Prostate gland (tissue), 2 donors: ENCODE measurements at regions not wholly inside any gene's neighbourhood (a gene's known extent, or its start where the extent isn't known, plus 50 kb on each side); places are given as distances from the start of the nearest gene placed in this dataset.

ENCODE experiments used
- POLR2A ChIP-seq: fragments of 450-650 bp; IDR thresholded peaks from one replicate; pipeline ENCODE4 v1.6.1; 2016; ENCODE audit warnings: antibody characterized with exemption, mild to moderate bottlenecking
- POLR2AphosphoS5 ChIP-seq: sonication (generic); formaldehyde crosslinking; IDR thresholded peaks from one replicate; pipeline ENCODE4 v1.6.1; 2017; ENCODE audit warnings: antibody characterized with exemption
- TF ChIP-seq, protein P1 (sequence below), 4 experiments: fragments of 200-600 bp in 2 of 4; fragments of 450-650 bp in 2 of 4; sonication (generic) in 2 of 4; IDR thresholded peaks; 1 replicate in 3 of 4; 2 replicates in 1 of 4; pipeline ENCODE4 v1.5.1; 2016 to 2019; ENCODE audit warnings: antibody characterized with exemption in 4 of 4, mild to moderate bottlenecking in 2 of 4, moderate library complexity in 2 of 4

DNA sequence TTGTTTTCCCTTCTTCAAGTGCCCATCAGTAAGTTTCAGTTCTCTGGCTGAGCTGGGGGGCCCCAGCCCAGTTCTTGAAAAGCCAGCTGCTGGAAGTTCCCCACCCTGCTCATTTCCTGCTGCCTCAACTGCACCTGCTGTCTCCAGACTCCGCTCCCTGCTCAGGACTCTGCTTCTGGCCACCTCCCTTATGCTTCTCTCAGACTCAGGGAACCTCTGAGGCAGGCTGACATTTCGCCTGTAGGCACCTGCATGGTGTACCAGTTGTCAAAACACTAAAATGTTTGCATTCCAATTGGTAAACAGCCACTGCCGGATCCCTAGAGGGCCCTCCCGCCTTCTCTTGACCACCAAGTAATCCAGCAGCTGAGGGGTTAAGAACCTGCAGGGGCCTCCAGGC, 136.5 kb upstream of the VRK1 start:
- TF ChIP-seq, protein P1, sequence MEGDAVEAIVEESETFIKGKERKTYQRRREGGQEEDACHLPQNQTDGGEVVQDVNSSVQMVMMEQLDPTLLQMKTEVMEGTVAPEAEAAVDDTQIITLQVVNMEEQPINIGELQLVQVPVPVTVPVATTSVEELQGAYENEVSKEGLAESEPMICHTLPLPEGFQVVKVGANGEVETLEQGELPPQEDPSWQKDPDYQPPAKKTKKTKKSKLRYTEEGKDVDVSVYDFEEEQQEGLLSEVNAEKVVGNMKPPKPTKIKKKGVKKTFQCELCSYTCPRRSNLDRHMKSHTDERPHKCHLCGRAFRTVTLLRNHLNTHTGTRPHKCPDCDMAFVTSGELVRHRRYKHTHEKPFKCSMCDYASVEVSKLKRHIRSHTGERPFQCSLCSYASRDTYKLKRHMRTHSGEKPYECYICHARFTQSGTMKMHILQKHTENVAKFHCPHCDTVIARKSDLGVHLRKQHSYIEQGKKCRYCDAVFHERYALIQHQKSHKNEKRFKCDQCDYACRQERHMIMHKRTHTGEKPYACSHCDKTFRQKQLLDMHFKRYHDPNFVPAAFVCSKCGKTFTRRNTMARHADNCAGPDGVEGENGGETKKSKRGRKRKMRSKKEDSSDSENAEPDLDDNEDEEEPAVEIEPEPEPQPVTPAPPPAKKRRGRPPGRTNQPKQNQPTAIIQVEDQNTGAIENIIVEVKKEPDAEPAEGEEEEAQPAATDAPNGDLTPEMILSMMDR (IDR thresholded peaks at IDR 0.05): no peak
- no peak for TF ChIP-seq POLR2AphosphoS5
- no peak for TF ChIP-seq POLR2A
